SK-N-SH treated with all-trans-retinoic acid at 6 μM for 48 hours (cell line): ENCODE measurements at regions not wholly inside any gene's neighbourhood (a gene's known extent, or its start where the extent isn't known, plus 50 kb on each side); places are given as distances from the start of the nearest gene placed in this dataset.

Experiments used
- ATAC-seq: fragments of 200-7000 bp; cut with Tn5 transposase; 3 replicates; pipeline ENCODE4 v1.9.1; 2020; ENCODE audit warnings: mild to moderate bottlenecking, moderate library complexity
- ARNTL ChIP-seq: fragments of 450-650 bp; formaldehyde crosslinking; IDR thresholded peaks from 2 replicates; pipeline ENCODE4 v1.5.0; 2020; ENCODE audit warnings: low read depth, mild to moderate bottlenecking, moderate library complexity, borderline replicate concordance
- BACH2 ChIP-seq: fragments of 250-450 bp; sonication (Bioruptor Pico); IDR thresholded peaks from 2 replicates; pipeline ENCODE4 v1.9.0; 2021; ENCODE audit warnings: mild to moderate bottlenecking, borderline replicate concordance
- CSDC2 ChIP-seq: fragments of 250-450 bp; sonication (Bioruptor Pico); IDR thresholded peaks from 2 replicates; pipeline ENCODE4 v1.5.0; 2020; ENCODE audit warnings: mild to moderate bottlenecking, moderate library complexity
- CSRNP3 ChIP-seq: fragments of 250-450 bp; sonication (Bioruptor Pico); IDR thresholded peaks from 2 replicates; pipeline ENCODE4 v1.5.1; 2021; ENCODE audit warnings: mild to moderate bottlenecking, moderate library complexity
- GLIS3 ChIP-seq: fragments of 250-450 bp; sonication (Bioruptor Pico); IDR thresholded peaks from 2 replicates; pipeline ENCODE4 v1.5.0; 2020; ENCODE audit warnings: mild to moderate bottlenecking, moderate library complexity
- OSR1 ChIP-seq: fragments of 250-450 bp; sonication (Bioruptor Pico); IDR thresholded peaks from 2 replicates; pipeline ENCODE4 v1.8.0; 2022; ENCODE audit warnings: moderate library complexity, mild to moderate bottlenecking, inconsistent platforms
- PATZ1 ChIP-seq: fragments of 250-450 bp; sonication (Bioruptor Pico); IDR thresholded peaks from 2 replicates; pipeline ENCODE4 v1.8.0; 2020; ENCODE audit warnings: mild to moderate bottlenecking, moderate library complexity, borderline replicate concordance
- POU6F1 ChIP-seq: fragments of 250-450 bp; sonication (Bioruptor Pico); IDR thresholded peaks from 2 replicates; pipeline ENCODE4 v1.8.0; 2021; ENCODE audit warnings: low read depth, mild to moderate bottlenecking, moderate library complexity, borderline replicate concordance
- PPARA ChIP-seq: fragments of 250-450 bp; sonication (Bioruptor Pico); IDR thresholded peaks from 2 replicates; pipeline ENCODE4 v1.5.0; 2020; ENCODE audit warnings: mild to moderate bottlenecking, borderline replicate concordance
- RARB ChIP-seq: fragments of 250-450 bp; sonication (Bioruptor Pico); IDR thresholded peaks from 2 replicates; pipeline ENCODE4 v1.8.0; 2021; ENCODE audit warnings: mild to moderate bottlenecking, moderate library complexity
- SNAI2 ChIP-seq: fragments of 250-450 bp; sonication (Bioruptor Pico); IDR thresholded peaks from 2 replicates; pipeline ENCODE4 v1.5.0; 2020; ENCODE audit warnings: mild to moderate bottlenecking, moderate library complexity
- TCF4 ChIP-seq: fragments of 250-450 bp; sonication (Bioruptor Pico); IDR thresholded peaks from 2 replicates; pipeline ENCODE4 v1.8.0; 2021; ENCODE audit warnings: mild to moderate bottlenecking, moderate library complexity, borderline replicate concordance
- TOX ChIP-seq: fragments of 250-450 bp; sonication (Bioruptor Pico); IDR thresholded peaks from 2 replicates; pipeline ENCODE4 v1.8.0; 2021; ENCODE audit warnings: mild to moderate bottlenecking, moderate library complexity, borderline replicate concordance
- TSHZ2 ChIP-seq: fragments of 250-450 bp; sonication (Bioruptor Pico); IDR thresholded peaks from 2 replicates; pipeline ENCODE4 v1.5.0; 2020; ENCODE audit warnings: mild to moderate bottlenecking, moderate library complexity
- ZC3H10 ChIP-seq: fragments of 250-450 bp; sonication (Bioruptor Pico); IDR thresholded peaks from 2 replicates; pipeline ENCODE4 v1.5.1; 2021; ENCODE audit warnings: mild to moderate bottlenecking, moderate library complexity
- ZFP3 ChIP-seq: fragments of 250-450 bp; sonication (Bioruptor Pico); IDR thresholded peaks from 2 replicates; pipeline ENCODE4 v1.5.0; 2020; ENCODE audit warnings: mild to moderate bottlenecking, moderate library complexity
- ZFP30 ChIP-seq: fragments of 450-650 bp; formaldehyde crosslinking; IDR thresholded peaks from 2 replicates; pipeline ENCODE4 v1.5.0; 2022; ENCODE audit warnings: mild to moderate bottlenecking, moderate library complexity
- ZNF70 ChIP-seq: fragments of 450-650 bp; formaldehyde crosslinking; IDR thresholded peaks from 2 replicates; pipeline ENCODE4 v1.5.0; 2020; ENCODE audit warnings: mild to moderate bottlenecking, moderate library complexity

GRCh38 chr16:72664056-72664508 is 383.8 kb downstream of the ZFHX3 start:
- TF ChIP-seq TOX (CRISPR knock-in tag) (no peak), CSDC2 (CRISPR knock-in tag) (no peak), ZFP30 (CRISPR knock-in tag) (no peak), SNAI2 (CRISPR knock-in tag) (no peak), ARNTL (CRISPR knock-in tag) (no peak), TSHZ2 (CRISPR knock-in tag) (no peak), GLIS3 (CRISPR knock-in tag) (no peak), CSRNP3 (CRISPR knock-in tag) (no peak), ZNF70 (CRISPR knock-in tag) (no peak), OSR1 (CRISPR knock-in tag) (no peak), ZFP3 (CRISPR knock-in tag) (no peak)
- peak; percentile 24 for ATAC-seq

- TF ChIP-seq POU6F1 (no peak), RARB (no peak), PPARA (CRISPR knock-in tag) (no peak), ZFP30 (CRISPR knock-in tag) (no peak), OSR1 (CRISPR knock-in tag) (no peak)
- peak; percentile 30; the same call in 1 of the 3 replicates for ATAC-seq
These were observed 388.8 kb downstream of the ZFHX3 start for GRCh38 chr16:72658888-72659717.

- ATAC-seq: no peak
- TF ChIP-seq RARB (no peak), ZNF70 (CRISPR knock-in tag) (no peak), TCF4 (no peak), BACH2 (CRISPR knock-in tag) (no peak), PATZ1 (CRISPR knock-in tag) (no peak), CSRNP3 (CRISPR knock-in tag) (no peak), OSR1 (CRISPR knock-in tag) (no peak), PPARA (CRISPR knock-in tag) (no peak)
- TF ChIP-seq, all 23 proteins: peak for 0
These were observed 390.1 kb downstream of the ZFHX3 start for GRCh38 chr16:72657791-72658190.

GRCh38 chr16:72657164-72657563 is 390.8 kb downstream of the ZFHX3 start:
- ATAC-seq: no peak
- no peak for TF ChIP-seq RARB
- no peak for TF ChIP-seq PPARA (CRISPR knock-in tag)
- no peak for TF ChIP-seq PATZ1 (CRISPR knock-in tag)
- TF ChIP-seq CSRNP3 (CRISPR knock-in tag): no peak
- TF ChIP-seq CSDC2 (CRISPR knock-in tag): no peak
- no peak for TF ChIP-seq ARNTL (CRISPR knock-in tag)
- no peak for TF ChIP-seq TCF4
- no peak for TF ChIP-seq ZNF70 (CRISPR knock-in tag)
- no peak for TF ChIP-seq ZC3H10 (CRISPR knock-in tag)
- TF ChIP-seq ZFP30 (CRISPR knock-in tag): no peak
- no peak for TF ChIP-seq OSR1 (CRISPR knock-in tag)
